ENCODE measurements at regions not wholly inside any gene's neighbourhood (a gene's known extent, or its start where the extent isn't known, plus 50 kb on each side); places are given as distances from the start of the nearest gene placed in this dataset.
"Not testable (repeated sequence)": the region's sequence is repeated elsewhere in the genome, so short reads cannot be mapped to it uniquely, and the experiment has no call there.

GRCh38 chr1:203999618-204000017, 73.3 kb upstream of the SOX13 start:
- no peak for DNase-seq

GRCh38 chr1:204001166-204001901, 71.6 kb upstream of the SOX13 start:
- no peak for DNase-seq

GRCh38 chr1:204002614-204003013, 70.3 kb upstream of the SOX13 start:
- no peak for DNase-seq

DNA sequence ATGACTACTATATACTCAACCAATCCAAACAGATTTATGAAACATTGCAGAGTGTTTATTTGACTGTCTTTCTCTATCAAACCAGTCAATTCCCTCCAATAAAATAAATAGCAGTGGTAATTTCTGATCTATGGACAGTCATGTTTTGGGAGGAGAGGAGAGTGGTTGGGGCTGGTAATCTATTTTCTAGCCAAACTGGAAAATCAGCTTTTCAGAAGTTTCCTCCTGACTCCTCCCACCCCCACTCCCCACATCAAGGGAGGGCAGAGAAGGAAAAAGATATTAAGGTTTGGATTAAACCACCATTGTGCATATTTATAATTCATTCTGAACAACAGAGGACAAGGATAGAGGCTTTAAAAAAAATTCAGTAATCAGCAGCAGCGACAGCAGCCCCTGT, 69.4 kb upstream of the SOX13 start:
- no peak for DNase-seq

- DNase-seq: no peak
These were observed 61.5 kb upstream of the SOX13 start for GRCh38 chr1:204011426-204011825.

- DNase-seq: no peak
These were observed 59.9 kb upstream of the SOX13 start for GRCh38 chr1:204013052-204013451.

- DNase-seq: no peak
These were observed 58.6 kb upstream of the SOX13 start for GRCh38 chr1:204014336-204014735.

GRCh38 chr1:204014961-204015360, 58.0 kb upstream of the SOX13 start:
- DNase-seq: not testable (repeated sequence)

DNA sequence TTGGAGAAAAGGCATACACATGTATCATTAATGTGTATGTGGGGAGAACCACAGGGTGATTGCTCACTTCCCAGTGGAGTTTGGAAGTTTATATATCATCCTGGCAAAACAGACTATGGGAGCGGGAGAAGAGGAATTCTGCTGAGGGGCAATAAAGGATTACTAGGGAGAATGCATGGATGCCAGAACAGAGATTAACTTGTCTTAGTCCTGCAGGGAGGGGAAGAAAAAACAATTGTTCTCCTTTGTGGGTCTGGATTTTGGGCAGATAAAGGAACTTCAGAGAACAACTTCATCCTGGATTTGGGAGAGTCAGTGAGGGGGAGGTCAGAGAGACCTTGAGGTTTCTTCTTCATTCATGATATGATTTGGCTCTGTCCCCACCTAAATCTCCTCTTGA, 55.9 kb upstream of the SOX13 start:
- DNase-seq: no peak

GRCh38 chr1:204018460-204018859, 54.5 kb upstream of the SOX13 start:
- DNase-seq: no peak
